ENCODE measurements at regions not wholly inside any gene's neighbourhood (a gene's known extent, or its start where the extent isn't known, plus 50 kb on each side); places are given as distances from the start of the nearest gene placed in this dataset.

GRCh38 chr3:16040991-16041390, 133.5 kb upstream of the GALNT15 start:
- Histone ChIP-seq H3K36me3 (ENCODE audit: insufficient read depth) (no peaks in the 10 kb centered on the region), H3K4me3 (ENCODE audit: low read depth, low read length) (no peak overlapping the region), H3K27ac (ENCODE audit: low read depth) (no peak overlapping the region), H3K4me1 (ENCODE audit: insufficient read depth) (no peaks in the 10 kb centered on the region)
- no peak for DNase-seq (ENCODE audit: extremely low spot score)
- WGBS, result 76% methylated on average over 2 of the region's 2 CpGs

GRCh38 chr3:16048435-16049318, 125.8 kb upstream of the GALNT15 start:
- 17% methylated on average over 5 of the region's 5 CpGs for whole genome bisulfite sequencing
- no peak for DNase-seq (ENCODE audit: extremely low spot score)
- Histone ChIP-seq H3K27ac (ENCODE audit: low read depth) (no peak overlapping the region), H3K4me3 (ENCODE audit: low read depth, low read length) (no peak overlapping the region), H3K4me1 (ENCODE audit: insufficient read depth) (no peaks in the 10 kb centered on the region), H3K36me3 (ENCODE audit: insufficient read depth) (no peaks in the 10 kb centered on the region)

GRCh38 chr3:16050641-16051467, 123.6 kb upstream of the GALNT15 start:
- no peak for DNase-seq (ENCODE audit: extremely low spot score)
- H3K36me3 ChIP-seq (ENCODE audit: insufficient read depth), result no peaks in the 10 kb centered on the region
- H3K4me1 ChIP-seq (ENCODE audit: insufficient read depth), result no peaks in the 10 kb centered on the region
- 75% methylated on average over 16 of the region's 16 CpGs for WGBS
- H3K27ac ChIP-seq (ENCODE audit: low read depth), result no peak overlapping the region
- H3K4me3 ChIP-seq (ENCODE audit: low read depth, low read length), result no peak overlapping the region

- no peak overlapping the region for H3K4me3 ChIP-seq (ENCODE audit: low read depth, low read length)
- H3K4me1 ChIP-seq (ENCODE audit: insufficient read depth), result no peaks in the 10 kb centered on the region
- H3K36me3 ChIP-seq (ENCODE audit: insufficient read depth), result no peaks in the 10 kb centered on the region
- DNase-seq (ENCODE audit: extremely low spot score), result no peak
- WGBS, result 84% methylated on average over 4 of the region's 4 CpGs
- no peak overlapping the region for H3K27ac ChIP-seq (ENCODE audit: low read depth)
Measured at GRCh38 chr3:16051691-16052090, 122.8 kb upstream of the GALNT15 start.

- no peak overlapping the region for H3K27ac ChIP-seq (ENCODE audit: low read depth)
- no peak overlapping the region for H3K4me3 ChIP-seq (ENCODE audit: low read depth, low read length)
- no peaks in the 10 kb centered on the region for H3K36me3 ChIP-seq (ENCODE audit: insufficient read depth)
- DNase-seq (ENCODE audit: extremely low spot score), result no peak
- H3K4me1 ChIP-seq (ENCODE audit: insufficient read depth), result no peaks in the 10 kb centered on the region
Measured at GRCh38 chr3:16052964-16053363, 121.5 kb upstream of the GALNT15 start.

- Histone ChIP-seq H3K36me3 (ENCODE audit: insufficient read depth) (no peaks in the 10 kb centered on the region), H3K27ac (ENCODE audit: low read depth) (no peak overlapping the region), H3K4me3 (ENCODE audit: low read depth, low read length) (no peak overlapping the region), H3K4me1 (ENCODE audit: insufficient read depth) (no peaks in the 10 kb centered on the region)
- no peak for DNase-seq (ENCODE audit: extremely low spot score)
Measured at GRCh38 chr3:16053794-16054193, 120.7 kb upstream of the GALNT15 start.

GRCh38 chr3:16055606-16056211, 118.8 kb upstream of the GALNT15 start:
- Histone ChIP-seq H3K36me3 (ENCODE audit: insufficient read depth) (no peaks in the 10 kb centered on the region), H3K27ac (ENCODE audit: low read depth) (no peak overlapping the region), H3K4me1 (ENCODE audit: insufficient read depth) (no peaks in the 10 kb centered on the region), H3K4me3 (ENCODE audit: low read depth, low read length) (no peak overlapping the region)
- no peak for DNase-seq (ENCODE audit: extremely low spot score)
- WGBS, result 77% methylated on average over 7 of the region's 7 CpGs

GRCh38 chr3:16056217-16056616, 118.3 kb upstream of the GALNT15 start:
- Histone ChIP-seq H3K27ac (ENCODE audit: low read depth) (no peak overlapping the region), H3K36me3 (ENCODE audit: insufficient read depth) (no peaks in the 10 kb centered on the region), H3K4me3 (ENCODE audit: low read depth, low read length) (no peak overlapping the region), H3K4me1 (ENCODE audit: insufficient read depth) (no peaks in the 10 kb centered on the region)
- no peak for DNase-seq (ENCODE audit: extremely low spot score)
- WGBS, result 69% methylated on average over 2 of the region's 2 CpGs

- Histone ChIP-seq H3K36me3 (ENCODE audit: insufficient read depth) (no peaks in the 10 kb centered on the region), H3K4me3 (ENCODE audit: low read depth, low read length) (no peak overlapping the region), H3K27ac (ENCODE audit: low read depth) (no peak overlapping the region), H3K4me1 (ENCODE audit: insufficient read depth) (no peaks in the 10 kb centered on the region)
- WGBS, result 88% methylated on average over 1 of the region's 1 CpG
- no peak for DNase-seq (ENCODE audit: extremely low spot score)
Measured at GRCh38 chr3:16058521-16058920, 116.0 kb upstream of the GALNT15 start.

GRCh38 chr3:16059081-16059537, 115.4 kb upstream of the GALNT15 start:
- 94% methylated on average over 5 of the region's 5 CpGs for WGBS
- H3K4me3 ChIP-seq (ENCODE audit: low read depth, low read length), result no peak overlapping the region
- H3K4me1 ChIP-seq (ENCODE audit: insufficient read depth), result no peaks in the 10 kb centered on the region
- no peak overlapping the region for H3K27ac ChIP-seq (ENCODE audit: low read depth)
- no peak for DNase-seq (ENCODE audit: extremely low spot score)
- H3K36me3 ChIP-seq (ENCODE audit: insufficient read depth), result no peaks in the 10 kb centered on the region

- H3K36me3 ChIP-seq (ENCODE audit: insufficient read depth), result no peaks in the 10 kb centered on the region
- DNase-seq (ENCODE audit: extremely low spot score), result no peak
- WGBS, result 75% methylated on average over 2 of the region's 2 CpGs
- no peak overlapping the region for H3K4me3 ChIP-seq (ENCODE audit: low read depth, low read length)
- peak overlapping the region; percentile 42 for H3K27ac ChIP-seq (ENCODE audit: low read depth)
- H3K4me1 ChIP-seq (ENCODE audit: insufficient read depth), result no peaks in the 10 kb centered on the region
Measured at GRCh38 chr3:16059711-16060357, 114.6 kb upstream of the GALNT15 start.

GRCh38 chr3:16060358-16060852, 114.1 kb upstream of the GALNT15 start:
- no peak overlapping the region for H3K4me3 ChIP-seq (ENCODE audit: low read depth, low read length)
- no peak for DNase-seq (ENCODE audit: extremely low spot score)
- 21% methylated on average over 4 of the region's 4 CpGs for WGBS
- peak overlapping the region; percentile 54 for H3K27ac ChIP-seq (ENCODE audit: low read depth)
- no peaks in the 10 kb centered on the region for H3K4me1 ChIP-seq (ENCODE audit: insufficient read depth)
- H3K36me3 ChIP-seq (ENCODE audit: insufficient read depth), result no peaks in the 10 kb centered on the region

GRCh38 chr3:16060945-16061344, 113.5 kb upstream of the GALNT15 start:
- H3K36me3 ChIP-seq (ENCODE audit: insufficient read depth), result no peaks in the 10 kb centered on the region
- H3K27ac ChIP-seq (ENCODE audit: low read depth), result peak overlapping the region; percentile 54
- no peak overlapping the region for H3K4me3 ChIP-seq (ENCODE audit: low read depth, low read length)
- no peaks in the 10 kb centered on the region for H3K4me1 ChIP-seq (ENCODE audit: insufficient read depth)
- DNase-seq (ENCODE audit: extremely low spot score), result no peak
- WGBS, result 68% methylated on average over 1 of the region's 1 CpG

Data from urinary bladder (tissue), 3 donors.